Prostate gland (tissue), 2 donors: ENCODE measurements at regions not wholly inside any gene's neighbourhood (a gene's known extent, or its start where the extent isn't known, plus 50 kb on each side); places are given as distances from the start of the nearest gene placed in this dataset.

Experiments used
- CTCF ChIP-seq, 4 experiments: fragments of 200-600 bp in 2 of 4; fragments of 450-650 bp in 2 of 4; sonication (generic) in 2 of 4; IDR thresholded peaks; 1 replicate in 3 of 4; 2 replicates in 1 of 4; pipeline ENCODE4 v1.5.1; 2016 to 2019; ENCODE audit warnings: antibody characterized with exemption in 4 of 4, mild to moderate bottlenecking in 2 of 4, moderate library complexity in 2 of 4
- POLR2A ChIP-seq: fragments of 450-650 bp; IDR thresholded peaks from one replicate; pipeline ENCODE4 v1.6.1; 2016; ENCODE audit warnings: antibody characterized with exemption, mild to moderate bottlenecking
- POLR2AphosphoS5 ChIP-seq: sonication (generic); formaldehyde crosslinking; IDR thresholded peaks from one replicate; pipeline ENCODE4 v1.6.1; 2017; ENCODE audit warnings: antibody characterized with exemption

- TF ChIP-seq CTCF (IDR thresholded peaks at IDR 0.05): no peak
- TF ChIP-seq POLR2A: no peak
- no peak for TF ChIP-seq POLR2AphosphoS5
These were observed 67.5 kb upstream of the IRX6 start for GRCh38 chr16:55256412-55257016.
